GM10266 (cell line): ENCODE measurements at regions not wholly inside any gene's neighbourhood (a gene's known extent, or its start where the extent isn't known, plus 50 kb on each side); places are given as distances from the start of the nearest gene placed in this dataset.

Experiments used
- DNase-seq: peaks from one replicate; pipeline ENCODE4 v3.0.0; 2012; ENCODE audit errors: extremely low spot score
- CTCF ChIP-seq: IDR thresholded peaks from 2 replicates; pipeline ENCODE4 v1.5.1; 2012; ENCODE audit warnings: mild to moderate bottlenecking, low read depth; ENCODE audit not compliant: control insufficient read depth, insufficient read depth; ENCODE audit errors: missing control alignments

- no peak for TF ChIP-seq CTCF
- no peak for DNase-seq
These were observed 555.9 kb upstream of the DPP6 start for GRCh38 chr7:153496257-153496656.

- DNase-seq, result no peak
- no peak for TF ChIP-seq CTCF
These were observed 549.1 kb upstream of the DPP6 start for GRCh38 chr7:153503093-153503492.

- no peak for TF ChIP-seq CTCF
- no peak for DNase-seq
These were observed 547.7 kb upstream of the DPP6 start for GRCh38 chr7:153504288-153505075.

GRCh38 chr7:153507885-153508284 lies 544.3 kb upstream of the DPP6 start:
- TF ChIP-seq CTCF, result no peak
- DNase-seq, result no peak

GRCh38 chr7:153509768-153510167 lies 542.4 kb upstream of the DPP6 start:
- TF ChIP-seq CTCF, result no peak
- no peak for DNase-seq

GRCh38 chr7:153510674-153511073 lies 541.5 kb upstream of the DPP6 start:
- no peak for DNase-seq
- no peak for TF ChIP-seq CTCF

GRCh38 chr7:153514032-153514431 lies 538.2 kb upstream of the DPP6 start:
- DNase-seq, result no peak
- TF ChIP-seq CTCF, result no peak
